PC-3 (cell line): ENCODE measurements at regions not wholly inside any gene's neighbourhood (a gene's known extent, or its start where the extent isn't known, plus 50 kb on each side); places are given as distances from the start of the nearest gene placed in this dataset.

Source experiments
- ATAC-seq: fragments of 200-7000 bp; cut with Tn5 transposase; 2 replicates; pipeline ENCODE4 v1.9.1; 2020; ENCODE audit warnings: mild to moderate bottlenecking, moderate library complexity
- BruUV-seq: library from RNA; stranded (reverse); fragments of 400-500 nt; replicated peaks from 2 replicates; lab custom pipeline; 2021; lab: Mats Ljungman, UMichigan
- CTCF ChIA-PET: fragments of 300-600 bp; sonication (Branson Sonifier 250); formaldehyde crosslinking; loops from one replicate; lab custom pipeline; 2022; ENCODE audit warnings: antibody characterized with exemption; lab: Charles Lee
- POLR2A ChIA-PET: fragments of 300-600 bp; sonication (Branson Sonifier 250); formaldehyde crosslinking; loops from one replicate; lab custom pipeline; 2022; ENCODE audit warnings: antibody characterized with exemption; ENCODE audit not compliant: unreplicated experiment; lab: Charles Lee
- DNase-seq: peaks from one replicate; pipeline ENCODE4 v3.0.0-alpha.2; 2015
- H2AFZ ChIP-seq: fragments of 300-600 bp; sonication (generic); 2 replicates; pipeline ENCODE4 v1.6.0; 2016; ENCODE audit warnings: antibody characterized with exemption, low read length
- H3F3A ChIP-seq: fragments of 300-600 bp; sonication (generic); one replicate; pipeline ENCODE4 v1.6.0; 2017; ENCODE audit warnings: antibody characterized with exemption, low read length, control low read depth, mild to moderate bottlenecking; ENCODE audit not compliant: unreplicated experiment
- H3K27ac ChIP-seq: fragments of 300-600 bp; sonication (generic); 2 replicates; pipeline ENCODE4 v1.5.1; 2016; ENCODE audit warnings: mild to moderate bottlenecking, low read length
- H3K27me3 ChIP-seq: fragments of 300-600 bp; sonication (generic); 2 replicates; pipeline ENCODE4 v1.6.1; 2016; ENCODE audit warnings: low read length, mixed read lengths
- H3K36me3 ChIP-seq: fragments of 300-600 bp; sonication (generic); 2 replicates; pipeline ENCODE4 v1.6.1; 2016; ENCODE audit warnings: low read depth, mixed run types, low read length, mixed read lengths
- H3K4me1 ChIP-seq: fragments of 300-600 bp; sonication (generic); 2 replicates; pipeline ENCODE4 v1.5.1; 2016; ENCODE audit warnings: low read length; ENCODE audit not compliant: insufficient read depth
- H3K4me2 ChIP-seq: fragments of 300-600 bp; sonication (generic); 2 replicates; pipeline ENCODE4 v1.6.0; 2016; ENCODE audit warnings: low read length
- H3K4me3 ChIP-seq: fragments of 300-600 bp; sonication (generic); 2 replicates; pipeline ENCODE4 v1.5.1; 2016; ENCODE audit warnings: mild to moderate bottlenecking, low read length, mixed read lengths
- H3K79me2 ChIP-seq: fragments of 300-600 bp; sonication (generic); 2 replicates; pipeline ENCODE4 v1.6.1; 2017; ENCODE audit warnings: low read length, mixed read lengths
- H3K9ac ChIP-seq: fragments of 300-600 bp; sonication (generic); 2 replicates; pipeline ENCODE4 v1.6.0; 2016; ENCODE audit warnings: mild to moderate bottlenecking, low read length
- H3K9me2 ChIP-seq: fragments of 300-600 bp; sonication (generic); replicated peaks from 2 replicates; pipeline ENCODE4 v1.6.1; 2016; ENCODE audit warnings: mixed run types, low read length, mixed read lengths
- H3K9me3 ChIP-seq: fragments of 300-600 bp; sonication (generic); 2 replicates; pipeline ENCODE4 v1.6.1; 2016; ENCODE audit warnings: low read length, mixed read lengths
- H4K20me1 ChIP-seq: fragments of 300-600 bp; sonication (generic); 2 replicates; pipeline ENCODE4 v1.6.1; 2016; ENCODE audit warnings: low read length, mixed read lengths
- CTCF ChIP-seq: fragments of 300-600 bp; sonication (generic); conservative IDR thresholded peaks from 2 replicates; pipeline ENCODE4 v1.5.1; 2017; ENCODE audit warnings: antibody characterized with exemption, low read depth, mild to moderate bottlenecking, low read length
- EZH2 ChIP-seq: fragments of 300-600 bp; sonication (generic); IDR thresholded peaks from one replicate; pipeline ENCODE4 v1.6.1; 2017; ENCODE audit warnings: antibody characterized with exemption, mild to moderate bottlenecking, low read length; ENCODE audit not compliant: unreplicated experiment
- EZH2phosphoT487 ChIP-seq: fragments of 300-600 bp; sonication (generic); IDR thresholded peaks from 2 replicates; pipeline ENCODE4 v1.6.1; 2018; ENCODE audit warnings: mild to moderate bottlenecking, antibody characterized with exemption, low read length, borderline replicate concordance
- intact Hi-C: fragments of 100-400 bp; cut with micrococcal nuclease; formaldehyde crosslinking; loops from 2 replicates; pipeline ENCODE4 v1.9.0; 2023

- Histone ChIP-seq H3K4me2 (no peak overlapping the region), H3K4me1 (0 out of 2 replicates have a peak, but pooled peaks cover 3% of the 10 kb centered on the region), H3K27ac (no peak overlapping the region), H3K9ac (no peak overlapping the region), H3K9me2 (no peaks in the 10 kb centered on the region), H3K36me3 (no peaks in the 10 kb centered on the region), H2AFZ (no peak overlapping the region), H4K20me1 (no peaks in the 10 kb centered on the region), H3F3A (no peaks in the 10 kb centered on the region), H3K4me3 (no peak overlapping the region), H3K27me3 (no peaks in the 10 kb centered on the region), H3K9me3 (no peaks in the 10 kb centered on the region), H3K79me2 (no peaks in the 10 kb centered on the region)
- CTCF ChIA-PET, result no interaction called here
- TF ChIP-seq CTCF (no peak), EZH2phosphoT487 (no peak), EZH2 (no peak)
- no TSS peak for BruUV-seq
- ATAC-seq (no peak), DNase-seq (no peak)
- intact Hi-C loops, result no loop called here
- POLR2A ChIA-PET, result no interaction called here
Measured at GRCh38 chr1:83794384-83794783, 204.5 kb downstream of the TTLL7 start.

- H4K20me1 ChIP-seq, result no peaks in the 10 kb centered on the region
- no TSS peak for BruUV-seq
- no peak overlapping the region for H3K27ac ChIP-seq
- 0 out of 2 replicates have a peak, but pooled peaks cover 3% of the 10 kb centered on the region for H3K4me1 ChIP-seq
- DNase-seq (peak; percentile 30), ATAC-seq (peak; percentile 79)
- no peak overlapping the region for H2AFZ ChIP-seq
- H3K9ac ChIP-seq, result no peak overlapping the region
- H3K27me3 ChIP-seq, result 0 out of 2 replicates have a peak, but pooled peaks cover 6% of the 10 kb centered on the region
- POLR2A ChIA-PET, result interaction anchor here (0.5 kb wide), 1 partner anchor 9 kb away, joined by 3 read pairs; no protein-coding TSS in a partner anchor
- CTCF ChIA-PET, result no interaction called here
- intact Hi-C loops, result no loop called here
- H3K79me2 ChIP-seq, result no peaks in the 10 kb centered on the region
- TF ChIP-seq CTCF, result no peak
- TF ChIP-seq EZH2phosphoT487, result no peak
- no peak for TF ChIP-seq EZH2
- H3K4me2 ChIP-seq, result no peak overlapping the region
- H3F3A ChIP-seq, result no peaks in the 10 kb centered on the region
- H3K4me3 ChIP-seq, result no peak overlapping the region
- no peaks in the 10 kb centered on the region for H3K9me3 ChIP-seq
- H3K36me3 ChIP-seq, result no peaks in the 10 kb centered on the region
- no peaks in the 10 kb centered on the region for H3K9me2 ChIP-seq
Measured at GRCh38 chr1:83791821-83792437, 207.0 kb downstream of the TTLL7 start.

GRCh38 chr1:83790446-83790845 lies 208.5 kb downstream of the TTLL7 start:
- TF ChIP-seq EZH2, result no peak
- no peak for TF ChIP-seq EZH2phosphoT487
- no peak for TF ChIP-seq CTCF
- Histone ChIP-seq H3K79me2 (no peaks in the 10 kb centered on the region), H3K27ac (no peak overlapping the region), H3K9me3 (no peaks in the 10 kb centered on the region), H3K4me3 (no peak overlapping the region), H3K4me2 (no peak overlapping the region), H2AFZ (no peak overlapping the region), H3F3A (no peaks in the 10 kb centered on the region), H3K36me3 (no peaks in the 10 kb centered on the region), H3K9ac (no peak overlapping the region), H3K4me1 (0 out of 2 replicates have a peak, but pooled peaks cover 3% of the 10 kb centered on the region), H3K9me2 (no peaks in the 10 kb centered on the region), H4K20me1 (no peaks in the 10 kb centered on the region), H3K27me3 (0 out of 2 replicates have a peak, but pooled peaks cover 6% of the 10 kb centered on the region)
- ChIA-PET POLR2A (no interaction called here), CTCF (no interaction called here)
- DNase-seq (no peak), ATAC-seq (no peak)
- intact Hi-C loops, result no loop called here
- no TSS peak for BruUV-seq
